ENCODE measurements at regions not wholly inside any gene's neighbourhood (a gene's known extent, or its start where the extent isn't known, plus 50 kb on each side); places are given as distances from the start of the nearest gene placed in this dataset.

DNA sequence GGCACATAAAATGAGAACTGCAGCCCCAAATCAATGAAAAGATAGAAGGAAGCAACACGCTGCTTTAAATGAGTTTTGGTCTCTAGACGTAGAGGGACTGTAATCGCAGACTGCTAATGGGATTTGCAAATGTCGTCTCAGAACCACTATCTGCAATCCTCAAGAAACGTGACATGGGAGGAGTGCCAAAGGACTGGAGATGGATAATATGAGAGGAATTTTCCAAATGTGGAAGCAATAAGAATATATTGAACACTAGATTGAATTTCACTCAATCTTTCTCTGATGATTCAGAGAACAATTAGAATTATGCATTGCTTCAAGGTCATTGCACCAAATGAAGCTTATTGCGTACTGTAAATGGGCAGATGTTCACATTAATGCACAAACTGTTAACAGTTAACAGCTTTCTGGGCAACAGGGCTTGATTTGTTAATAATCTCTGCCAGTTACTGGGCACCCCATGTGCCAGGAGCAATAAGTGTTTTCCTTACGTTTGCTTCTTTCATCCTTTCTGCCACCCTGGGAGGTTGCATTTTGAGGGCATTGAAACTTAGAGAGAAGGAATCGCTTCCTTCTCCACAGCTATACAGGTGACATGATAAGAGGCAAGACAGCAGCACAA, 62.8 kb upstream of the WASF3 start:
- H2AFZ ChIP-seq (ENCODE audit: low read length), result no peak overlapping the region
- POLR2A ChIA-PET, result no interaction called here
- intact Hi-C loops (cut with micrococcal nuclease; ENCODE audit: unreplicated experiment), result loop anchor here (10.0 kb wide), 1 partner anchor 240 kb away; the partner anchor contains the start of gene CDK8

DNA sequence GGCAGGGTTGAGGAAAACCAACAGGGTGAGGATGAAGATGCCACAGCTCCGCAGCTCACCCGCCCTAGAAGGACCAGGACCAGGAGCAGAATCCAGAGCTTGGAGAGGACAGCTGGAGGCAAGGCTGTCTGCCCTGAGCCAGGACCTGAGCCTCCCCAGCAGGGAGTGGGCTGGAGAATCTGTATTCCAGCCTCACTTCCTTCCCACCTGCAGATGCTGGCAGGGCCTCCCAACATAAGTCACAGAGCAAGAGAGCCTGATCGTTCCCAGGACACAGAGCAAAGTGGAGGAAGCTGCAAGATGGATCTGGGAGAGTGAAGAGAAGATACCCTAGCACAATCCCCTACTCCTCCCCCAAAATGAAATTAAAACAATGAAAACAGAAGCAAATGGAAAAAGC, 61.7 kb upstream of the WASF3 start:
- Histone ChIP-seq H3K27ac (ENCODE audit: low read depth, low read length, poor library complexity, severe bottlenecking) (no peak overlapping the region), H3K36me3 (ENCODE audit: insufficient read depth, low read length) (no peaks in the 10 kb centered on the region), H3K9me2 (ENCODE audit: insufficient read depth, low read length) (no peaks in the 10 kb centered on the region), H3K4me3 (ENCODE audit: low read depth, low read length, poor library complexity, severe bottlenecking) (no peak overlapping the region), H2AFZ (ENCODE audit: low read length) (no peak overlapping the region), H3K9me3 (ENCODE audit: low read length) (no peaks in the 10 kb centered on the region), H3K4me1 (ENCODE audit: insufficient read depth, low read length, poor library complexity, severe bottlenecking) (no peaks in the 10 kb centered on the region), H4K20me1 (ENCODE audit: insufficient read depth, low read length) (no peaks in the 10 kb centered on the region), H3K4me2 (ENCODE audit: low read length) (no peak overlapping the region), H3K79me2 (ENCODE audit: insufficient read depth, low read depth, low read length) (no peaks in the 10 kb centered on the region)
- no peak for DNase-seq (ENCODE audit: low spot score)
- ChIA-PET CTCF (ENCODE audit: unreplicated experiment) (interaction anchor here (2.9 kb wide), 1 partner anchor 310 kb away, joined by 20 read pairs; no protein-coding TSS in a partner anchor), POLR2A (no interaction called here)
- TF ChIP-seq EZH2phosphoT487 (IDR thresholded peaks at IDR 0.05; ENCODE audit: borderline replicate concordance, low read depth, low read length), result no peak
- TF ChIP-seq, protein P1, sequence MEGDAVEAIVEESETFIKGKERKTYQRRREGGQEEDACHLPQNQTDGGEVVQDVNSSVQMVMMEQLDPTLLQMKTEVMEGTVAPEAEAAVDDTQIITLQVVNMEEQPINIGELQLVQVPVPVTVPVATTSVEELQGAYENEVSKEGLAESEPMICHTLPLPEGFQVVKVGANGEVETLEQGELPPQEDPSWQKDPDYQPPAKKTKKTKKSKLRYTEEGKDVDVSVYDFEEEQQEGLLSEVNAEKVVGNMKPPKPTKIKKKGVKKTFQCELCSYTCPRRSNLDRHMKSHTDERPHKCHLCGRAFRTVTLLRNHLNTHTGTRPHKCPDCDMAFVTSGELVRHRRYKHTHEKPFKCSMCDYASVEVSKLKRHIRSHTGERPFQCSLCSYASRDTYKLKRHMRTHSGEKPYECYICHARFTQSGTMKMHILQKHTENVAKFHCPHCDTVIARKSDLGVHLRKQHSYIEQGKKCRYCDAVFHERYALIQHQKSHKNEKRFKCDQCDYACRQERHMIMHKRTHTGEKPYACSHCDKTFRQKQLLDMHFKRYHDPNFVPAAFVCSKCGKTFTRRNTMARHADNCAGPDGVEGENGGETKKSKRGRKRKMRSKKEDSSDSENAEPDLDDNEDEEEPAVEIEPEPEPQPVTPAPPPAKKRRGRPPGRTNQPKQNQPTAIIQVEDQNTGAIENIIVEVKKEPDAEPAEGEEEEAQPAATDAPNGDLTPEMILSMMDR (conservative IDR thresholded peaks at IDR 0.05; ENCODE audit: low read length), result no peak
- intact Hi-C loops (cut with micrococcal nuclease; ENCODE audit: unreplicated experiment), result loop anchor here (1.0 to 10.0 kb wide), 2 partner anchors 241 to 311 kb away; partner anchors contain the start of gene CDK8
- BruUV-seq (replicated peaks), result no TSS peak

More for the DNA sequence above, 62.8 kb upstream of the WASF3 start:
- no TSS peak for BruUV-seq (replicated peaks)
- TF ChIP-seq, protein P1 (conservative IDR thresholded peaks at IDR 0.05; ENCODE audit: low read length), result no peak
- TF ChIP-seq EZH2phosphoT487 (IDR thresholded peaks at IDR 0.05; ENCODE audit: borderline replicate concordance, low read depth, low read length), result no peak
- Histone ChIP-seq H3K9me3 (ENCODE audit: low read length) (no peaks in the 10 kb centered on the region), H4K20me1 (ENCODE audit: insufficient read depth, low read length) (no peaks in the 10 kb centered on the region), H3K4me1 (ENCODE audit: insufficient read depth, low read length, poor library complexity, severe bottlenecking) (no peaks in the 10 kb centered on the region), H3K4me3 (ENCODE audit: low read depth, low read length, poor library complexity, severe bottlenecking) (no peak overlapping the region), H3K9me2 (ENCODE audit: insufficient read depth, low read length) (no peaks in the 10 kb centered on the region), H3K36me3 (ENCODE audit: insufficient read depth, low read length) (no peaks in the 10 kb centered on the region), H3K79me2 (ENCODE audit: insufficient read depth, low read depth, low read length) (no peaks in the 10 kb centered on the region), H3K27ac (ENCODE audit: low read depth, low read length, poor library complexity, severe bottlenecking) (no peak overlapping the region), H3K4me2 (ENCODE audit: low read length) (no peak overlapping the region)
- CTCF ChIA-PET (ENCODE audit: unreplicated experiment), result interaction anchor here (2.9 kb wide), 1 partner anchor 309 kb away, joined by 20 read pairs; no protein-coding TSS in a partner anchor
- no peak for DNase-seq (ENCODE audit: low spot score)

DNA sequence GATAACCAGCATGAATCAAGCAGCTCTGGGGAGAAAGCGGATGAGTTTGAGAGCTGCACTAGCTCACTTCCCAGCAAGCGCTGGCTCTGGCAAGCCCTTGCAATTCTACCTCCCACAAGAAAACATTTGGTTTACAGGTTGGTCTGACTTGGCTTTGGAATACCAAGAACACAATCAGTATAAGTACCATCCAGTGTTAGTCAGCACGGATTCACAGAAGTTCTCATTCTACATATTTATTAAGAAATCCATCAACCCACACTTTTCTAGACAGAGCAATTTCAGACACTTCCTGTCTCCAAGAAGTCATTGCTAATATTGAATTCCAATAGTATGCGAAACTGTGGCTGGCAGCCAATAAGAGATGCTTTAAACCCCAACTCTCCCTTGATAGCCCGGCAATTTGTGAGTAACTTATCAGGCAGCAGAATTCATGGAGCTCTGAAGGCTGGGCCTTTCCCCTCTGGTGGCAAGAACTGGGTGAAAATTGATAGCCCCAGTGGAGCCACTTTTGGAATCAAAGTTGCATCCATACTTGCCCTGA, 59.4 kb upstream of the WASF3 start:
- H3K79me2 ChIP-seq (ENCODE audit: insufficient read depth, low read depth, low read length), result no peaks in the 10 kb centered on the region
- CTCF ChIA-PET (ENCODE audit: unreplicated experiment), result no interaction called here
- H3K36me3 ChIP-seq (ENCODE audit: insufficient read depth, low read length), result no peaks in the 10 kb centered on the region
- H4K20me1 ChIP-seq (ENCODE audit: insufficient read depth, low read length), result no peaks in the 10 kb centered on the region
- H3K9me2 ChIP-seq (ENCODE audit: insufficient read depth, low read length), result no peaks in the 10 kb centered on the region
- no peak overlapping the region for H3K4me2 ChIP-seq (ENCODE audit: low read length)
- POLR2A ChIA-PET, result no interaction called here
- H2AFZ ChIP-seq (ENCODE audit: low read length), result no peak overlapping the region
- intact Hi-C loops (cut with micrococcal nuclease; ENCODE audit: unreplicated experiment), result loop anchor here (10.0 kb wide), 1 partner anchor 243 kb away; the partner anchor contains the start of gene CDK8
- no peak for DNase-seq (ENCODE audit: low spot score)
- H3K4me3 ChIP-seq (ENCODE audit: low read depth, low read length, poor library complexity, severe bottlenecking), result no peak overlapping the region
- no peak for TF ChIP-seq EZH2phosphoT487 (IDR thresholded peaks at IDR 0.05; ENCODE audit: borderline replicate concordance, low read depth, low read length)
- TF ChIP-seq, protein P1 (conservative IDR thresholded peaks at IDR 0.05; ENCODE audit: low read length), result no peak
- H3K4me1 ChIP-seq (ENCODE audit: insufficient read depth, low read length, poor library complexity, severe bottlenecking), result no peaks in the 10 kb centered on the region
- no peaks in the 10 kb centered on the region for H3K9me3 ChIP-seq (ENCODE audit: low read length)
- H3K27ac ChIP-seq (ENCODE audit: low read depth, low read length, poor library complexity, severe bottlenecking), result no peak overlapping the region
- BruUV-seq (replicated peaks), result no TSS peak

All from OCI-LY7 (cell line).